HG02973 (cell line): ENCODE measurements at regions not wholly inside any gene's neighbourhood (a gene's known extent, or its start where the extent isn't known, plus 50 kb on each side); places are given as distances from the start of the nearest gene placed in this dataset.

Experiments used
- ATAC-seq: cut with Tn5 transposase; IDR thresholded peaks from one replicate; pipeline ENCODE4 v1.9.1; 2021; ENCODE audit warnings: moderate library complexity; ENCODE audit not compliant: unreplicated experiment

DNA sequence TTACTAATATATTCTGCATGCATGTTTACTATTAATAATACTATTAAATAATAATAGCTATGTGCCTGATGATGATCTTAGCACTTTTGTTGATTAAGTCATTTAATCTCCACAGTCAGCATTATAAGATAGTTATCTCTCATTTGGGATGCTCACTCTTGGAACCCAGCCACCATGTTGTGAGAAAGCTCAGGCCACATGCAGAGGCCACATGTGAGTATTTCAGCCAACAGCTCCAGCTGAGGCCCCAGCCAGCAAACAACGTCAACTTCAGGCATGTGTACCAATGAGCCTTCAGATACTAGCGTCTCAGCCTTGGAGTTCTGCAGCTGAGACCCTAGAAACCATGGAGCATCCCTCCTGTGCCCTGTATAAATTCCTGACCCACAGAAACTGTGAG is 798.1 kb upstream of the LRRC4C start:
- no peak for ATAC-seq

- no peak for ATAC-seq
These were observed 805.6 kb upstream of the LRRC4C start for GRCh38 chr11:42265072-42265471.

GRCh38 chr11:42271306-42271705 is 811.9 kb upstream of the LRRC4C start:
- no peak for ATAC-seq

- ATAC-seq, result no peak
These were observed 814.5 kb upstream of the LRRC4C start for GRCh38 chr11:42273977-42274376.

- no peak for ATAC-seq
These were observed 837.5 kb upstream of the LRRC4C start for GRCh38 chr11:42296910-42297309.

GRCh38 chr11:42299780-42300179 is 840.3 kb upstream of the LRRC4C start:
- no peak for ATAC-seq

DNA sequence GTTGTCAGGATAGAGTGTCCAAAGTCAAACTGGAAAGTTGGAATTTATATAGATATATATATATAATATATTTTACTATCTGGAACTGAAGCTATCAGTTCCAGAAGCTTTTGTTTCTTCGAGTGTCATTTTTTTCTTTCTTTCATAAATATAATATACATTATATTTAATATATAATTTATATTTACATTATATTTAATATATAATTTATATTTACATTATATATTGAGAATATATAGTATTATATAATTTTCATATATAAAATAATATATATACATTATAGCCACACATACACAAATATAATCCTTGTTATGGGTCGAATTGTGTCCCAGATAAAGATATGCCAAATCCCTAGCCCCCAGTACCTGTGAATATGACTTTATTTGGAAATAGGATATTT is 842.3 kb upstream of the LRRC4C start:
- ATAC-seq, result no peak

- ATAC-seq, result no peak
These were observed 852.1 kb upstream of the LRRC4C start for GRCh38 chr11:42311514-42311913.

DNA sequence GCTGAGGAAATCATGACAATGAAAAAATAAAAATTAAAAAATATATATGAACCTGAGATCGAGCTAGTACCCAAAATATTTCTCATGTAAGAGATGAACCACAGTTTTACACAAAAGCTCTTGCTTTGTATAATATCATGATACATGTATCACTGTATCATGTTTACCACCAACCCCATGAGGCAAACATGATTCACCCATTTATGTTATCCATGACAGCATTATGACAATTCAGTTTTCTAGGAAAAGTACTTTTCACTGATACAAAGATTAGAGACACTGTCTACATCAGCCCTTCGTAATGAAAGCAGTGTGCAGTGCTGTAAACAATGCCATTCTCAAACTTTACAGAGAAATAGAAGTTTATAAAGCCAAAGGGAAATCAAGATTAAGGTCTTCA is 852.5 kb upstream of the LRRC4C start:
- no peak for ATAC-seq

DNA sequence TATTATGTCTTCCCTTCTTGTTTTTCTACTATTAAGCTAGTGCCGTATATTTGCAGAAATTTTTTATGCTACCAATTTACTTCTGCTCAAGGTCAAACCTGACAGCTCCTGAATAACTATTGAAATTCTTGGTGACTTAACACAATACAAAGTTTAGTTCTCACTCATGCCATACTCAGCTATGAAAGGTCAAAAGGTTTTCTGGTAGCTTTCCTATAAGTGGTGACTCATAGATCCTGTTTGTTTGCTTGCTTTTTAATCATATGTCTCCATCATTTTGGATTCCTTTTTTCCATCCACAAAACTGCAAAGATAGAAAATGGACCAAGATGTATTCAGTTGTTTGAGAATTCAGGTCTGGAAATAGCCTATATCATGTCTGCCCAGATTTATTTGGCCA is 855.8 kb upstream of the LRRC4C start:
- no peak for ATAC-seq

DNA sequence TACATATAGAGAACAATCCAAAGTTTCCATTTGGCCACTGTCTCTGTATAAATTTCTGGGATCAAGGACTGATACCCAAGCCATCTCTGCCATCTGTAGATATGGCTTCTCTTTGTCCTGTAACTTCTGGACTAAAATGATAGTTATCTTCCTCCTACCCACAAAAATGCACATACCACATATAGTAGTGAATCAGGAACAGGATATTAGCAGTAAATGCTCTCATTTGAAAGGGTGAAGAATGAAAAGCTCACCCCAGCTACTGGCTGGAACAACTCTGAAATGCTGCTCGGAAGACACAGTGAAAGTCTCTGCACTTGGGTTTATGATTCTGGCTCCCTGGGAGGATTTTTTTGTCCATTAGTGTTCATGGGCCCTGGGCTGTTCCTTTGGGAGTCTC is 856.4 kb upstream of the LRRC4C start:
- ATAC-seq, result no peak

DNA sequence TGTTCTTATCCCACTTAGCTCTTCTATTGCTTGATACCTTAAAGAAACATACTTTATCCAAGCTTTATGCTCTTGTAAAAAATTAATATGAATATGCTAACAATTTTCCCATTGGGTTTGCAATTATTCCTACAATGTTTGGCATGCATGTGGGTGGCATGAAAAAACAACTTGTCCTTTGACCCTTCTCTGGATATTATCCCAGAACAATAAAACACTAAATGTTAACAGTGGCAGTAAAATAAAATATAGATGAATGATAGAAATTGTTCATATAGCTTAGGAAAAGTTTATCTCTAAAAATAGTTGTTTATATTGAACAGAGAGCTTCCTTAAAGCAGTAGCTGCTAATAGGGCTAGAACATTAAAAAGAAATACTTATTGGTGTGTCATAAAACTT is 860.5 kb upstream of the LRRC4C start:
- no peak for ATAC-seq

- no peak for ATAC-seq
These were observed 870.6 kb upstream of the LRRC4C start for GRCh38 chr11:42329929-42330565.

DNA sequence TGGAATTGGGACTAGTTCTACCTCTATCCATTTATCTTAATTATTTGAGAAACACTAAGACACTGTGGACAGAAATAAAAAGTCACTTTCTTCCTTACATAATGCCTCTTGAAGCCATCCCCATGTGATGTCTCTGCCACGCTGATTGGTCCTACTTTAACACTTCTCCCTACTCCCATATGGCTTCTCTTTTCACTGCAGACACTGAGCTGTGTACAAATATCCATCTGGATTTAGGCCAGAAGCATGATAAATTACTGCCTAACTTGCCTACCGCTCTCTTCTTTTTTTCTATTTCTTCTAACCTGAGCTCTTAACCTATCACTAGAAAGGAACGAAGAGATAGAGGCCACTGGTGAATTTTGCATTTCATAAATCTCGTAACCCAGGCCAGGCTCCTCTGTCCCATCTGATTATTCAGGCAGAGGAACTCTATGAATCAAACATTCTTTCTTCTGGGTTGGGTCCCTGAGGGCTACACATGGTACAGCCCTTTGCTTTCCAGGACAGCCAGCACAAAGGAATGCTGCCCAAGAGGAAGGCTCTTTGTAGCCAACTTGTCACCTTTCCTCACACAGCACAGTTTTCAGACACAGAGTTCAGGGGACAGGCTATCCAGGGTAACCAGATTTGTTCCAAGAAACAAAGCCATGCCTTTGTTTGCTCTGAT is 878.5 kb upstream of the LRRC4C start:
- ATAC-seq, result no peak

- ATAC-seq, result no peak
These were observed 884.8 kb upstream of the LRRC4C start for GRCh38 chr11:42344204-42344792.

GRCh38 chr11:42345933-42346332 is 886.5 kb upstream of the LRRC4C start:
- ATAC-seq, result no peak

DNA sequence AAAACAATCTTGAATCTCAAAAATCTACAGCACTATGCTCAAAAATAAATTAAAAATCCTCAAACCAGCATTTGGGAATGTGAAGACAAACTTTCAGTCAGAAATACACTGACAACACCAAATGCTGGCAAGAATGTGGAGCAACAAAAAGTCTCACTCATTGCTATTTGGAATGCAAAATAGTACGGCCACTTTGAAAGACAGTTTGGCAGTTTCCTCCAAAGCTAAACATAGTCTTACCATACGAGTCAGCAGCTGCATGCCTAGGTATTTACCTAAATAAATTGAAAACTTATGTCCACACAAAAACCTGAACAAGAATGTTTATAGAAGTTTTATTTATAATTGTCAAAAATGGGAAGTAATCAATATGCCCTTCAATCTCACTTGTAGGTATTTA is 904.2 kb upstream of the LRRC4C start:
- ATAC-seq, result no peak

GRCh38 chr11:42390116-42390515 is 921.7 kb upstream of the API5 start:
- ATAC-seq, result no peak

- ATAC-seq, result no peak
These were observed 914.3 kb upstream of the API5 start for GRCh38 chr11:42397483-42397882.

DNA sequence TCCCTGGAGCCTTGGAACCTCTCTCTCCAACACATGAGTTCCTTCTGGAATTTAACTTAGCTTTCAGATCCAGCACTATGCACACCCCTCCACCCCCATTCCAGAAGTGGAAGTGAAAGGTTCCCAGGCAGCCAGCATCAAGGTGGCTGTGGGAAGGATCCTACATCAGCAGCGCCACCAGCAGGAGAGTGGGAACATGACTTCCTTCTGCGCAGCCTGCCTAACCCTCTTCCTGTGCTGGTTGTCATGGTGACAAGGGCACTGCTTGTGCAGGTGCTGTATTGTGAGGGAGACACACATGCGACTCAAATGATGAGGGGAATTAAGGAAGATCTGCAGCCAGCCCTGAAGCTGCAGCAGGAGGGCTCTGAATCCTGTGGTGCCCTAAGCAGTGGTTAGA is 904.5 kb upstream of the API5 start:
- ATAC-seq, result no peak

DNA sequence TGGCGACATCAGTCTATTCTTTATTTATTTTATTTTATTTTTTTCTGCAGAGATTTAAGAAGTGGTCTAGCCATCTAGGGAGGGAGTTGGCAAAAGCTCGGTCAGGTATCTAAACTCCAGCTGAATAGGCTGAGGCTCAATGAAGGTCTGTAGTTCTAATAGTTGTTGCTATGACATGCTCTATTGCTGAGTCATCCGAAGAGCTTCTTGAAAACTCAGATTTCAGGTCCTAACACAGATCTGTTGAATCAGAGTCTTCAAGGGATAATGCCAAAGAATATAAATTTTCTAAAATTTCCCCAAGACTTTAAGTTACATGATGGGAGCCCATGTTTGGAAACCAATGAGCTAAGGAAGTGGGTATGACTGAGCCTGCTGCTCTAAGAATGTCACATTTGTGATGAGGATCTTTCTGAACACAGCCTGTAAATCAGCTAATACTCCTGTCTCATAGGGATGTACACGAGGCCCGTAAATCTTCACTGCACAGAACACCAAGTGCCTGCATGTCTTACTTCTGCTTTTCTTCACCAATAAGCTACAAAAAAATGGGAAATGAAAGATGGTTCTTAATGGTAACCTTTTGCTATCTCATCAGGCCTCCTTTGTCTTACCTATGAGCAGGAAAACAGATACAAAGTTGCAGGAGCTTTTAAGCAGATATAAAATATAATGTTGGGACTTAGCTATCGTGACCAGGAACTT is 901.4 kb upstream of the API5 start:
- no peak for ATAC-seq

DNA sequence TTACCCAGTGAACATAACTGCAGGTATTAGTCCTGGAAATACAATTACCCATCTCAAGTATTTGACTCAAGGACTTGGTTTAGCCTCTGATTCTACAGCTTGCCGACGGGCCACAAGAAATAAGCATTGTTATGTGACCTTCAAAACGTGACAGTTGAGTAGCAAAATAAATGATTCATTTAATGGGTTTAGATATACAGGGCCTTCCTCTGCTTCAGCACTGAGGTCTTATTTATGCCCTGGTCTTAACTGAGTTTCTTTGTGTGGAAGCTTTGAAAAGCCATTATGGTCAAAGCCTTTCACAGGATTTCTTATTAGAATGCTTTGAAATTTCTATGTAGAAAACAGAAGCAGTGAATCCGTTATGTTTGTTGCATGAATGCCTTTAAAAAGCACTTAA is 899.2 kb upstream of the API5 start:
- ATAC-seq, result no peak
